Endodermal cell (in vitro differentiated cells): ENCODE measurements at regions not wholly inside any gene's neighbourhood (a gene's known extent, or its start where the extent isn't known, plus 50 kb on each side); places are given as distances from the start of the nearest gene placed in this dataset.

Experiments
- DNase-seq: peaks from one replicate; pipeline ENCODE4 v3.0.0-alpha.2; 2017
- H3K27ac ChIP-seq: 2 replicates; pipeline ENCODE4 v1.5.1; 2013; ENCODE audit warnings: mild to moderate bottlenecking, low read depth, low read length, moderate library complexity
- H3K27me3 ChIP-seq: 2 replicates; pipeline ENCODE4 v1.6.1; 2013; ENCODE audit warnings: mild to moderate bottlenecking, low read length, moderate library complexity; ENCODE audit not compliant: insufficient read depth, control insufficient read depth, poor library complexity, severe bottlenecking
- H3K36me3 ChIP-seq: 2 replicates; pipeline ENCODE4 v1.7.0; 2013; ENCODE audit warnings: mild to moderate bottlenecking, low read length, moderate library complexity; ENCODE audit not compliant: control insufficient read depth, insufficient read depth
- H3K4me1 ChIP-seq: one replicate; pipeline ENCODE4 v1.7.0; 2013; ENCODE audit warnings: low read length; ENCODE audit not compliant: control insufficient read depth, insufficient read depth
- H3K4me3 ChIP-seq: 2 replicates; pipeline ENCODE4 v1.5.1; 2013; ENCODE audit warnings: mild to moderate bottlenecking, low read length, moderate library complexity
- H3K9ac ChIP-seq: 2 replicates; pipeline ENCODE4 v1.6.1; 2013; ENCODE audit warnings: mild to moderate bottlenecking, low read length, moderate library complexity; ENCODE audit not compliant: poor library complexity, severe bottlenecking; ENCODE audit errors: extremely low read depth
- H3K9me3 ChIP-seq: 2 replicates; pipeline ENCODE4 v1.6.1; 2013; ENCODE audit warnings: mild to moderate bottlenecking, low read length, moderate library complexity; ENCODE audit not compliant: control insufficient read depth
- H3K27ac Mint-ChIP-seq: 2 replicates; pipeline ENCODE4 v1.8.0; 2020; ENCODE audit warnings: mixed read lengths
- H3K27me3 Mint-ChIP-seq: 2 replicates; pipeline ENCODE4 v1.8.0; 2021; ENCODE audit warnings: mild to moderate bottlenecking, mixed read lengths; ENCODE audit not compliant: insufficient read depth
- H3K36me3 Mint-ChIP-seq: 2 replicates; pipeline ENCODE4 v1.8.0; 2020; ENCODE audit warnings: low read depth, mixed read lengths
- H3K4me1 Mint-ChIP-seq: 2 replicates; pipeline ENCODE4 v1.8.0; 2020; ENCODE audit warnings: mixed read lengths
- H3K4me3 Mint-ChIP-seq: 2 replicates; pipeline ENCODE4 v1.8.0; 2020; ENCODE audit warnings: mild to moderate bottlenecking, moderate library complexity, mixed read lengths
- H3K9me3 Mint-ChIP-seq: 2 replicates; pipeline ENCODE4 v1.8.0; 2020; ENCODE audit warnings: mild to moderate bottlenecking, mixed read lengths
- CTCF ChIP-seq: fragments of 200-600 bp; sonication (generic); conservative IDR thresholded peaks from 2 replicates; pipeline ENCODE4 v1.5.0; 2021; ENCODE audit warnings: antibody characterized with exemption, mild to moderate bottlenecking
- WGBS, 2 experiments: methylation state at CpG; one replicate each; pipeline versions ENCODE4 v1.1.5 to v1.1.7; 2013; ENCODE audit warnings: missing lambda C conversion rate in 2 of 2, mixed read lengths in 1 of 2; ENCODE audit not compliant: insufficient coverage in 1 of 2, insufficient read length in 1 of 2; 5-methylcytosine and 5-hydroxymethylcytosine counted together

- H3K27ac Mint-ChIP-seq: no peak overlapping the region
- no peaks in the 10 kb centered on the region for H3K27me3 Mint-ChIP-seq
- 90 to 100% methylated on average over 4 to 9 of the region's 9 CpGs for WGBS, 2 experiments
- no peaks in the 10 kb centered on the region for H3K9me3 Mint-ChIP-seq
- H3K4me1 Mint-ChIP-seq: no peaks in the 10 kb centered on the region
- Histone ChIP-seq H3K36me3 (no peaks in the 10 kb centered on the region), H3K9me3 (no peaks in the 10 kb centered on the region), H3K9ac (no peak overlapping the region), H3K4me3 (no peak overlapping the region), H3K27ac (no peak overlapping the region), H3K27me3 (no peaks in the 10 kb centered on the region), H3K4me1 (no peaks in the 10 kb centered on the region)
- no peak for DNase-seq
- H3K4me3 Mint-ChIP-seq: no peak overlapping the region
- no peak for TF ChIP-seq CTCF
- no peaks in the 10 kb centered on the region for H3K36me3 Mint-ChIP-seq
Observed at GRCh38 chr11:70622091-70622490, 223.8 kb downstream of the CTTN start.

- no peaks in the 10 kb centered on the region for H3K27me3 Mint-ChIP-seq
- no peak for TF ChIP-seq CTCF
Observed at GRCh38 chr11:70623906-70624597, 225.7 kb downstream of the CTTN start.

GRCh38 chr11:70624598-70624993 lies 226.3 kb downstream of the CTTN start:
- H3K27me3 ChIP-seq: no peaks in the 10 kb centered on the region
- no peaks in the 10 kb centered on the region for H3K9me3 ChIP-seq
- H3K9me3 Mint-ChIP-seq: no peaks in the 10 kb centered on the region
- no peaks in the 10 kb centered on the region for H3K27me3 Mint-ChIP-seq
- WGBS, 2 experiments: 77 to 85% methylated on average over 3 to 10 of the region's 10 CpGs
- DNase-seq: no peak
- H3K36me3 Mint-ChIP-seq: no peaks in the 10 kb centered on the region
- no peaks in the 10 kb centered on the region for H3K4me1 ChIP-seq
- no peak for TF ChIP-seq CTCF
- no peaks in the 10 kb centered on the region for H3K36me3 ChIP-seq
- no peak overlapping the region for H3K27ac ChIP-seq
- H3K4me3 ChIP-seq: no peak overlapping the region
- H3K9ac ChIP-seq: no peak overlapping the region
- no peak overlapping the region for H3K27ac Mint-ChIP-seq
- H3K4me3 Mint-ChIP-seq: no peak overlapping the region
- H3K4me1 Mint-ChIP-seq: no peaks in the 10 kb centered on the region

More at GRCh38 chr11:70623906-70624597, 225.7 kb downstream of the CTTN start:
- no peaks in the 10 kb centered on the region for H3K9me3 ChIP-seq
- no peaks in the 10 kb centered on the region for H3K36me3 Mint-ChIP-seq
- H3K4me3 Mint-ChIP-seq: no peak overlapping the region
- H3K4me1 Mint-ChIP-seq: no peaks in the 10 kb centered on the region
- H3K4me3 ChIP-seq: no peak overlapping the region
- H3K9ac ChIP-seq: no peak overlapping the region
- H3K4me1 ChIP-seq: no peaks in the 10 kb centered on the region
- H3K27ac ChIP-seq: no peak overlapping the region
- H3K27ac Mint-ChIP-seq: no peak overlapping the region
- no peak for DNase-seq
- no peaks in the 10 kb centered on the region for H3K36me3 ChIP-seq
- no peaks in the 10 kb centered on the region for H3K27me3 ChIP-seq
- 90 to 100% methylated on average over 2 to 9 of the region's 9 CpGs for WGBS, 2 experiments
- no peaks in the 10 kb centered on the region for H3K9me3 Mint-ChIP-seq
